GM23338 (cell line): ENCODE measurements at regions not wholly inside any gene's neighbourhood (a gene's known extent, or its start where the extent isn't known, plus 50 kb on each side); places are given as distances from the start of the nearest gene placed in this dataset.

Experiments
- ATAC-seq: fragments of 200-7000 bp; cut with Tn5 transposase; 3 replicates; pipeline ENCODE4 v1.9.1; 2020
- DNase-seq: peaks from one replicate; pipeline ENCODE4 v3.0.0-alpha.2; 2015; ENCODE audit warnings: low spot score
- H2AFZ ChIP-seq: fragments of 200-600 bp; sonication (generic); 2 replicates; pipeline ENCODE4 v1.8.0; 2016; ENCODE audit warnings: antibody characterized with exemption, mild to moderate bottlenecking, moderate library complexity
- H3F3A ChIP-seq: fragments of 200-600 bp; sonication (generic); replicated peaks from 2 replicates; pipeline ENCODE4 v1.8.0; 2017; ENCODE audit warnings: antibody characterized with exemption, mixed run types, low read depth
- H3K27ac ChIP-seq: fragments of 200-600 bp; sonication (generic); 2 replicates; pipeline ENCODE4 v1.6.1; 2016; ENCODE audit warnings: low read depth
- H3K27me3 ChIP-seq: fragments of 200-600 bp; sonication (generic); 2 replicates; pipeline ENCODE4 v1.8.0; 2016; ENCODE audit warnings: mild to moderate bottlenecking, mixed run types, moderate library complexity; ENCODE audit not compliant: insufficient read depth
- H3K36me3 ChIP-seq: fragments of 200-600 bp; sonication (generic); 2 replicates; pipeline ENCODE4 v1.8.0; 2016; ENCODE audit warnings: mild to moderate bottlenecking; ENCODE audit not compliant: insufficient read depth
- H3K4me1 ChIP-seq: fragments of 200-600 bp; sonication (generic); 2 replicates; pipeline ENCODE4 v1.8.0; 2016; ENCODE audit warnings: mild to moderate bottlenecking, moderate library complexity; ENCODE audit not compliant: insufficient read depth
- H3K4me2 ChIP-seq: fragments of 200-600 bp; sonication (generic); 2 replicates; pipeline ENCODE4 v1.7.1; 2017; ENCODE audit warnings: mixed run types
- H3K4me3 ChIP-seq: fragments of 200-600 bp; sonication (generic); 2 replicates; pipeline ENCODE4 v1.6.1; 2016; ENCODE audit warnings: mixed run types
- H3K79me2 ChIP-seq: fragments of 200-600 bp; sonication (generic); replicated peaks from 2 replicates; pipeline ENCODE4 v1.8.0; 2017; ENCODE audit warnings: mild to moderate bottlenecking; ENCODE audit not compliant: insufficient read depth
- H3K9me2 ChIP-seq: fragments of 200-600 bp; sonication (generic); 2 replicates; pipeline ENCODE4 v1.8.0; 2017; ENCODE audit not compliant: insufficient read depth
- H4K20me1 ChIP-seq: fragments of 200-600 bp; sonication (generic); replicated peaks from 2 replicates; pipeline ENCODE4 v1.8.0; 2017; ENCODE audit warnings: mild to moderate bottlenecking; ENCODE audit not compliant: insufficient read depth
- H3K27ac Mint-ChIP-seq: 2 replicates; pipeline ENCODE4 v1.8.0; 2020; ENCODE audit warnings: inconsistent platforms, mild to moderate bottlenecking, moderate library complexity, mixed read lengths
- H3K27me3 Mint-ChIP-seq: 3 replicates; pipeline ENCODE4 v1.8.0; 2022; ENCODE audit warnings: low read depth, mild to moderate bottlenecking, moderate library complexity, mixed read lengths, inconsistent platforms; ENCODE audit not compliant: insufficient read depth, poor library complexity
- H3K36me3 Mint-ChIP-seq: 3 replicates; pipeline ENCODE4 v1.8.0; 2021; ENCODE audit warnings: low read depth, mild to moderate bottlenecking, inconsistent platforms, moderate library complexity, mixed read lengths
- H3K4me1 Mint-ChIP-seq: 3 replicates; pipeline ENCODE4 v1.8.0; 2020; ENCODE audit warnings: mild to moderate bottlenecking, inconsistent platforms, mixed read lengths
- H3K4me3 Mint-ChIP-seq: 3 replicates; pipeline ENCODE4 v1.8.0; 2021; ENCODE audit warnings: moderate library complexity, mild to moderate bottlenecking, inconsistent platforms, mixed read lengths
- H3K9me3 Mint-ChIP-seq: 3 replicates; pipeline ENCODE4 v1.8.0; 2020; ENCODE audit warnings: moderate library complexity, mild to moderate bottlenecking, inconsistent platforms, mixed read lengths
- CREB1 ChIP-seq: fragments of 250-450 bp; sonication (Bioruptor Pico); IDR thresholded peaks from 2 replicates; pipeline ENCODE4 v1.5.0; 2020; ENCODE audit warnings: low read depth, mild to moderate bottlenecking, moderate library complexity
- ETS1 ChIP-seq: IDR thresholded peaks from 2 replicates; pipeline ENCODE4 v1.6.1; 2016; ENCODE audit warnings: antibody characterized with exemption
- JUNB ChIP-seq: IDR thresholded peaks from one replicate; pipeline ENCODE4 v1.6.1; 2016; ENCODE audit warnings: antibody characterized with exemption; ENCODE audit not compliant: unreplicated experiment
- NANOG ChIP-seq: IDR thresholded peaks from 2 replicates; pipeline ENCODE4 v1.6.1; 2016; ENCODE audit warnings: antibody characterized with exemption, borderline replicate concordance
- ZNF114 ChIP-seq: fragments of 250-450 bp; sonication (Bioruptor Pico); IDR thresholded peaks from 2 replicates; pipeline ENCODE4 v1.5.0; 2020; ENCODE audit warnings: mild to moderate bottlenecking, moderate library complexity
- ZNF331 ChIP-seq: fragments of 250-450 bp; sonication (Bioruptor Pico); IDR thresholded peaks from 2 replicates; pipeline ENCODE4 v1.5.0; 2020; ENCODE audit warnings: low read depth, mild to moderate bottlenecking, moderate library complexity
- TF ChIP-seq, protein P1 (sequence below): IDR thresholded peaks from one replicate; pipeline ENCODE4 v1.6.1; 2018; ENCODE audit warnings: antibody characterized with exemption; ENCODE audit not compliant: unreplicated experiment
- TF ChIP-seq, protein P2 (sequence below), 2 experiments: fragments of 200-600 bp in 1 of 2; sonication (generic) in 1 of 2; conservative IDR thresholded peaks; 2 replicates each; pipeline versions ENCODE4 v1.5.1 to v1.6.1; 2016 to 2017; ENCODE audit warnings: antibody characterized with exemption in 2 of 2, low read depth in 2 of 2, mild to moderate bottlenecking in 2 of 2, moderate library complexity in 1 of 2

DNA sequence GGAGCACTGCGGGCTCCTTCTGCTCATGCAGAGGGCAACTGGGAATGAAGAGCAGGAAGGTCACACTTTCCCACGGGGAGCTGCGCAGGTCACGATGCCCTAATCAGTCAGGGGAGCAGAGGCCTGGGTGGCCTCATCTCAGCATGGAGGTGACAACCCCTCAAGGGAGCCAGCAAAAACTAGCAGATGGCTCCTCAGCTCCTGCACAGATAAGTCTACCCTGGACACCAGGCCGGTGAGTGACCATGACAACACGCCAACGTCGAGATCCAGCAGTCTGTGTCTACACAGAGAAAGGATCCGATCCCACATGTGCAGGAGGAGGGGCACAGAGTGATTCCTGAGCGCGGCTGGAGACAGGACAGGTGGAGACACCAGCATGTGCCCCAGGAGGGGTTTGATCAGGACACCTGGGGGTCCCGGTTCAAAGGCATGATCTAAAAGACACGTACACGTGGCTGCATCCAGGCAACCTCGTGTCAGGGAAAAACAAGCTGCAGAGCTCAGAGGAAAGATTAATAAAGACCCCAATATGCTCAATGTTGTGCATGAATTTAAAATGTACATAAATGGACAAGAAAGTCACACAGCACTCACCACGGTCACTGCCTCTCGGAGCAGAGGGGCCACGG lies 153.7 kb upstream of the SFSWAP start (continued):
- TF ChIP-seq, protein P1, sequence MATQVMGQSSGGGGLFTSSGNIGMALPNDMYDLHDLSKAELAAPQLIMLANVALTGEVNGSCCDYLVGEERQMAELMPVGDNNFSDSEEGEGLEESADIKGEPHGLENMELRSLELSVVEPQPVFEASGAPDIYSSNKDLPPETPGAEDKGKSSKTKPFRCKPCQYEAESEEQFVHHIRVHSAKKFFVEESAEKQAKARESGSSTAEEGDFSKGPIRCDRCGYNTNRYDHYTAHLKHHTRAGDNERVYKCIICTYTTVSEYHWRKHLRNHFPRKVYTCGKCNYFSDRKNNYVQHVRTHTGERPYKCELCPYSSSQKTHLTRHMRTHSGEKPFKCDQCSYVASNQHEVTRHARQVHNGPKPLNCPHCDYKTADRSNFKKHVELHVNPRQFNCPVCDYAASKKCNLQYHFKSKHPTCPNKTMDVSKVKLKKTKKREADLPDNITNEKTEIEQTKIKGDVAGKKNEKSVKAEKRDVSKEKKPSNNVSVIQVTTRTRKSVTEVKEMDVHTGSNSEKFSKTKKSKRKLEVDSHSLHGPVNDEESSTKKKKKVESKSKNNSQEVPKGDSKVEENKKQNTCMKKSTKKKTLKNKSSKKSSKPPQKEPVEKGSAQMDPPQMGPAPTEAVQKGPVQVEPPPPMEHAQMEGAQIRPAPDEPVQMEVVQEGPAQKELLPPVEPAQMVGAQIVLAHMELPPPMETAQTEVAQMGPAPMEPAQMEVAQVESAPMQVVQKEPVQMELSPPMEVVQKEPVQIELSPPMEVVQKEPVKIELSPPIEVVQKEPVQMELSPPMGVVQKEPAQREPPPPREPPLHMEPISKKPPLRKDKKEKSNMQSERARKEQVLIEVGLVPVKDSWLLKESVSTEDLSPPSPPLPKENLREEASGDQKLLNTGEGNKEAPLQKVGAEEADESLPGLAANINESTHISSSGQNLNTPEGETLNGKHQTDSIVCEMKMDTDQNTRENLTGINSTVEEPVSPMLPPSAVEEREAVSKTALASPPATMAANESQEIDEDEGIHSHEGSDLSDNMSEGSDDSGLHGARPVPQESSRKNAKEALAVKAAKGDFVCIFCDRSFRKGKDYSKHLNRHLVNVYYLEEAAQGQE, result no peak
- TF ChIP-seq ETS1, result no peak
- TF ChIP-seq ZNF114, result no peak
- TF ChIP-seq NANOG, result no peak
- TF ChIP-seq ZNF331, result no peak
- no peak for TF ChIP-seq JUNB

DNA sequence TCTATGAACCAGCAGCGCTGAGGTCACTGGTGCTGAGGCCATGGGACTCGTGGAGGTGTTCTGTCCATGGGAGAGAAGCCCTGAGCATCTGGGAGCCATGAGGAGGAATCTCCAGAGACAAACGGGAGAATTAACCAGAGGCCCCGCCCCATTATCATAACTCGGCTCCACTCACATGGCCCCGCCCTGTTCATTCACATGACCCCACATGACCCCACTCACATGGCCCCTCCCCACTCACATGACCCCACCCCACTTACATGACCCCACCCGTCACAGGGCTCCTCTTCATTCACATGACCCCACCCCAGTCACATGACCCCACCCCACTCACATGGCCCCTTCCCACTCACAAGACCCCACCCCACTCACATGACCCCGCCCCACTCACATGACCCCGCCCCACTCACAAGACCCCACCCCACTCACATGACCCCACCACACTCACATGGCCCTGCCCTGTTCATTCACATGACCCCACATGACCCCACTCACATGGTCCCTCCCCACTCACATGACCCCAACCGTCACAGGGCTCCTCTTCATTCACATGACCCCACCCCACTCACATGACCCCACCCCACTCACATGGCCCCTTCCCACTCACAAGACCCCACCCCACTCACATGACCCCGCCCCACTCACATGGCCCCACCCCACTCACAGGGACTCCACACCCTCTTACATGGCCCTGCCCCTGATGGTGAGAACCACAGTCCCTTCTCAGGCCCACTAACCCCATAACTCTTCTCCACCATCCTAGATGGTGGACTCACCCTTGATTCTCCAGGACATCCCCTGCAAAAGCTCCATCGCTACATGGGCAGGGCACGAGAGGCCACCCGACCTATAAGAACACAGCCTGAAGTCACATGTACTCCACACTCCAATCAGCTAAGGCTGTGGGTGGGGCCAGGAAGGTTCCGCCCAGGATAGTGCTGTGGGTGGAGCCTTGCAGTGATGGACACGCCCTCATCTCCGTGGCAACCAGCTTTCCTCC lies 151.1 kb upstream of the SFSWAP start:
- no peak overlapping the region for H3K4me2 ChIP-seq
- no peaks in the 10 kb centered on the region for H3K79me2 ChIP-seq
- H3K36me3 ChIP-seq, result no peaks in the 10 kb centered on the region
- H3F3A ChIP-seq, result no peaks in the 10 kb centered on the region
- no peaks in the 10 kb centered on the region for H3K27me3 ChIP-seq
- H3K4me1 ChIP-seq, result no peaks in the 10 kb centered on the region
- H3K27me3 Mint-ChIP-seq, result peaks cover 9% of the 10 kb centered on the region
- H3K9me3 Mint-ChIP-seq, result no peaks in the 10 kb centered on the region
- H4K20me1 ChIP-seq, result no peaks in the 10 kb centered on the region
- H3K4me3 ChIP-seq, result no peak overlapping the region
- no peaks in the 10 kb centered on the region for H3K9me2 ChIP-seq
- peak; percentile 38 for DNase-seq
- peak; percentile 72 for ATAC-seq
- no peak overlapping the region for H3K27ac Mint-ChIP-seq
- TF ChIP-seq NANOG, result no peak
- no peak for TF ChIP-seq ZNF114
- TF ChIP-seq, protein P2, sequence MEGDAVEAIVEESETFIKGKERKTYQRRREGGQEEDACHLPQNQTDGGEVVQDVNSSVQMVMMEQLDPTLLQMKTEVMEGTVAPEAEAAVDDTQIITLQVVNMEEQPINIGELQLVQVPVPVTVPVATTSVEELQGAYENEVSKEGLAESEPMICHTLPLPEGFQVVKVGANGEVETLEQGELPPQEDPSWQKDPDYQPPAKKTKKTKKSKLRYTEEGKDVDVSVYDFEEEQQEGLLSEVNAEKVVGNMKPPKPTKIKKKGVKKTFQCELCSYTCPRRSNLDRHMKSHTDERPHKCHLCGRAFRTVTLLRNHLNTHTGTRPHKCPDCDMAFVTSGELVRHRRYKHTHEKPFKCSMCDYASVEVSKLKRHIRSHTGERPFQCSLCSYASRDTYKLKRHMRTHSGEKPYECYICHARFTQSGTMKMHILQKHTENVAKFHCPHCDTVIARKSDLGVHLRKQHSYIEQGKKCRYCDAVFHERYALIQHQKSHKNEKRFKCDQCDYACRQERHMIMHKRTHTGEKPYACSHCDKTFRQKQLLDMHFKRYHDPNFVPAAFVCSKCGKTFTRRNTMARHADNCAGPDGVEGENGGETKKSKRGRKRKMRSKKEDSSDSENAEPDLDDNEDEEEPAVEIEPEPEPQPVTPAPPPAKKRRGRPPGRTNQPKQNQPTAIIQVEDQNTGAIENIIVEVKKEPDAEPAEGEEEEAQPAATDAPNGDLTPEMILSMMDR (conservative IDR thresholded peaks at IDR 0.05; ENCODE audit: low read depth in 2 of 2), result no peak
- no peak for TF ChIP-seq CREB1 (CRISPR knock-in tag)
- peaks cover 4% of the 10 kb centered on the region for H3K4me1 Mint-ChIP-seq
- no peaks in the 10 kb centered on the region for H3K36me3 Mint-ChIP-seq
- no peak overlapping the region for H3K27ac ChIP-seq
- no peak overlapping the region for H3K4me3 Mint-ChIP-seq
- no peak overlapping the region for H2AFZ ChIP-seq
